GM12875 (cell line): ENCODE measurements at regions not wholly inside any gene's neighbourhood (a gene's known extent, or its start where the extent isn't known, plus 50 kb on each side); places are given as distances from the start of the nearest gene placed in this dataset.

Experiments
- H3K4me3 ChIP-seq: one replicate; pipeline ENCODE4 v1.5.1; 2011; ENCODE audit warnings: low read depth, low read length, control low read depth
- TF ChIP-seq, protein P1 (sequence below): IDR thresholded peaks from 2 replicates; pipeline ENCODE4 v1.5.1; 2011; ENCODE audit warnings: low read depth, mild to moderate bottlenecking, control low read depth, inconsistent platforms, low read length, moderate library complexity, borderline replicate concordance; ENCODE audit not compliant: insufficient read depth

DNA sequence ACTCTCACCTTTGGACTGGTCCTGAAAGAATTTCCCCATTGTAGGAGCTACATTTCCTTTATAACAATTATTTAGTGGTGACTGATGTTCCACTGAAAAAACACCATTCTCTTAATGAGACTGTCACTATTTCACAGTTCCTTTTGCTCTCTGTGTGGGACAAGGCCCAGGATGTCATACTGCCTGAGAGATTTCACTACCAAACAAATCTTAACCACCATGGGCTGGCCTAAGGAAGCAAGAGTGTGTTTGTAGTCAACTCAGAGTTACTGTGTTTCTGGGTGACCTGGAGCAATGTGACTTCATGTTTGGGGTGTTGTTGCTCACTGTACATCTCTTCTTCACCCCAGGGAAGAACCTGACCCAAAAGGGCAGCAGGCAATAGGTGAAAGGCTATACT lies 50.1 kb upstream of the ZNF608 start:
- TF ChIP-seq, protein P1, sequence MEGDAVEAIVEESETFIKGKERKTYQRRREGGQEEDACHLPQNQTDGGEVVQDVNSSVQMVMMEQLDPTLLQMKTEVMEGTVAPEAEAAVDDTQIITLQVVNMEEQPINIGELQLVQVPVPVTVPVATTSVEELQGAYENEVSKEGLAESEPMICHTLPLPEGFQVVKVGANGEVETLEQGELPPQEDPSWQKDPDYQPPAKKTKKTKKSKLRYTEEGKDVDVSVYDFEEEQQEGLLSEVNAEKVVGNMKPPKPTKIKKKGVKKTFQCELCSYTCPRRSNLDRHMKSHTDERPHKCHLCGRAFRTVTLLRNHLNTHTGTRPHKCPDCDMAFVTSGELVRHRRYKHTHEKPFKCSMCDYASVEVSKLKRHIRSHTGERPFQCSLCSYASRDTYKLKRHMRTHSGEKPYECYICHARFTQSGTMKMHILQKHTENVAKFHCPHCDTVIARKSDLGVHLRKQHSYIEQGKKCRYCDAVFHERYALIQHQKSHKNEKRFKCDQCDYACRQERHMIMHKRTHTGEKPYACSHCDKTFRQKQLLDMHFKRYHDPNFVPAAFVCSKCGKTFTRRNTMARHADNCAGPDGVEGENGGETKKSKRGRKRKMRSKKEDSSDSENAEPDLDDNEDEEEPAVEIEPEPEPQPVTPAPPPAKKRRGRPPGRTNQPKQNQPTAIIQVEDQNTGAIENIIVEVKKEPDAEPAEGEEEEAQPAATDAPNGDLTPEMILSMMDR: no peak
- no peak overlapping the region for H3K4me3 ChIP-seq

DNA sequence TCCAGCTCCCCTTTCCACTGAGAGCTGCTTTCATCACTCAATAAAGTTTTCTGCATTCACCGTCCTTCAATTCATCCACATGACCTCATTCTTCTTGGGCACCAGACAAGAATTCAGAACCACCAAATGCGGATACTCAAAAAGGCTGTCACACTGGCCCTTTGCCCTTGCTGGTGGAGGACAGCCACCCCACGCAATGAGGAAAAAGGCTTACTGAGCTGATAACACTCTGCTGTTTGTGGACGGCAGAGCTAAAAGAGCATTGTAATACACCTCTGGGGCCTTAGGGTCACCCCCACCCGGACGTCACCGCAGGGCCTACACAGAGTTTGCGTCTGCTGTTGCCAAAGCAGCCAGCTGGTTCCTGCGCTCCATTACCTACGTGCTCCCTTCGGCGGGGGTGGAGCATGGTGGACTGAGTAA lies 51.2 kb upstream of the ZNF608 start:
- no peak overlapping the region for H3K4me3 ChIP-seq
- TF ChIP-seq, protein P1: no peak

DNA sequence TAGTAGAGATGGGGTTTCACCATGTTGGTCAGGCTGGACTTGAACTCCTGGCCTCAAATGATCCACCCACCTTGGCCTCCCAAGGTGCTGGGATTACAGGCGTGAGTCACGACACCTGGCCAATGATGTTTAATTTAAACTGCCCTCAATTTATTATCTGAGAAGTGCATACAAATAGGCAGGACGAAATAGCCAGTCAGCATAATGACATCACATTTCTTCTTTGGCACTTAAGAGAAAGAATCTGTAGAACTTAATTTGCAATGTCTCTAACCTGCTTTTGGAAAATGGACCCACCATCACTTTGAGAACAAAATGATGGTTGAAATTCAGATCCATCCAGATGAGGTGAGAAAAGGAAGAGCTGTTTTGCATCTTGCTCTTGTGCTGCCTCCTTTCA lies 52.5 kb upstream of the ZNF608 start:
- TF ChIP-seq, protein P1: no peak
- H3K4me3 ChIP-seq: no peak overlapping the region

DNA sequence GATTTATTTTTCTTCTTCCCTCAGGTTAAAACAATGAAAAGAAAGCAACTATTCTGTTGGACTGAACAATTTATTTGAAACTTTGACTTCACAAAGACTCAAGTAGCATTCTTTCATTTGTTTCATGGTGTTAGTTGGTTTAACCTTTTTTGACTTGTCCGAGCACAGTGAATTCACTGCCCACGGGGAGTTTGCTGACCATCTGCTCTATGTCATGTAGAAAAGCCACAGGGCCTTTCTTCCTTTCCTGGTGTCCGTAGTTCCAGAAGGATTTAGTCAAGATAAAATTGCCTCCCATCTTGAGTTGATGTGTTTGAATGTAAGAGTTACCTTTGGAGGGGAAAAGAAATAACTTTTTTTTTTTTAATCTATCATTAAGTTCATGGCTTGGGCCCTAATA lies 55.1 kb upstream of the ZNF608 start:
- H3K4me3 ChIP-seq: no peak overlapping the region
- TF ChIP-seq, protein P1: no peak

DNA sequence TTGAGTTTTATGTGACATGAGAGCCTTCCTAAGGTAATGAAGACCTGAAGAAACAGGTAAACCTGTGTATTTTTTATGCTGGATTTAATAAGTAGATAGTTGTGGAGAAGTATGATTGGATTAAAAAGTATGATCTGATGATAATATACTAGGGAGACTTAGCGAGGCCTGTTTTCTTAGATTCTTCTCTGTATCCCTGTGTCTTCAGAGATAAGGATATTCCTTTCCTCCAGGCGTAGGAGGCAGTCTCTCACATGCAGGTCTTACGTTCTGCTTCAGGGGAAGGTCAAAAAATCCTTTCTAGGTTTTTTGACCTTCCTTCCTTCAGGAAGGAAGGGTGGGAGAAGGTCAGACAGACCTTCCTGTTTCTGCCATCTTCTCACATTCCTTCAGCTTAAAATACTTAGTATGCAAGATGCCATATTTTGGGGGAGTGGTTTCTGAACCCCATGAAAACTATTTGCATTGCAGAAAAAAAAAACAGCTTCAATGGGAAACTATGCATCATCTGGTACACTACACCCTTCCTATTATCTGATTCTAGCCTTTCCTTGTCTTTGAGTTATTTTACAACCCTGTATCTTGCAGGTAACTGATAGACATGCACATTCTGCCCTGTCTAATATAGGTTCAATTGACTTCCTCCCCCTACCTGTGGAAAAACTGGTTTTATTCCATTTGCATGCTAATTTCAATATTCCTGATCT lies 57.3 kb upstream of the ZNF608 start:
- H3K4me3 ChIP-seq: no peak overlapping the region
- TF ChIP-seq, protein P1: no peak

DNA sequence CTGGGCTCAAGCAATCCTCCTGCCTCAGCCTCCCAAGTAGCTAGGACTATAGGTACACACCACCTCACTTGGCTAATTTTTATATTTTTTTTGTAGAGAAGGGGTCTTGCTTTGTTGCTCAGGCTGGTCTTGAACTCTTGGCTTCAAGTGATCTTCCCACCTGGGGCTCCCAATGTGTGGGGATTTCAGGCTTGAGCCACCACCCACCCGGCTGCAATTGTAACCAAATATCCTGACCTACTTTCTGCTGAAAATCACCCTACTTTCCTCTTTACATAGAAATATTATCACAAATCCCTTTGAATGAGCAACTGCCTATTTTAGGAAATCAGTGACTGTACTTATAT lies 59.6 kb upstream of the ZNF608 start:
- H3K4me3 ChIP-seq: no peak overlapping the region
- TF ChIP-seq, protein P1: no peak

DNA sequence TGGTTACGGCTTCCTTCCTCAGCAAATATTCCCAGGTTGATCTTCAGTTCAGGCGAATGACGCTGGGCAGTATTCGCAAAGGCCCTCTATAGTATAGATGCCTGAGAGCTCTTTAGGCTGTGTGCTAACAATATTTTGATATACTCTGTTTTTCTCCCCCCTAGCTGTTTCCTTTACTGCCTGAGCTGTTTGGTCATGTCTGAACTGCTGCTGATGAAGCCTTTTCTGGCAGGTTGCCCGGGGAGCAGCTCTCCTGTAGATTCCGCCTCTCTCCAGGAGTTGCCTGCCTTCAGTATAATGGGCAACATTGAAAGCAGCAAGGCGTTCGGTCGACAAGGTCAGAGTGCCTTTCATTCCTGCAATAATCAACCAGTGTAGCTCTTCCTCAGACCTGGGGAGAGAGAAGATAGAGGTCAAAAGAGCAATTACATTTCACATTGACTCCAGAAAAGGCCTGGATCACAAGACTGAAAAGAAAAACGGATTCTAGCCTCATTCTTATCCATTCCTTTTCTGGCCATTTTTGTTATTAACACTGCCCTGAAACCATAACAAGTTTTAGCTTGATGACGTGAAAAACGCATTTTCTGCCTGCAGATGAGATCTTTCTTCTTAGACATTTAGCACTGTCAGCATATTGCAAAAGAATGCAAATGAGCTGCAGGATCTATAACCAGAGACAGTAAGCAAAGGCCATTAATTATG lies 60.1 kb upstream of the ZNF608 start:
- TF ChIP-seq, protein P1: no peak

More for the DNA sequence above, 60.1 kb upstream of the ZNF608 start:
- H3K4me3 ChIP-seq: no peak overlapping the region
